Right lobe of liver (tissue), 4 donors: ENCODE measurements at regions not wholly inside any gene's neighbourhood (a gene's known extent, or its start where the extent isn't known, plus 50 kb on each side); places are given as distances from the start of the nearest gene placed in this dataset.

Experiments used
- CTCF ChIP-seq, 4 donors: fragments of 200-600 bp in 3 of 4; fragments of 450-650 bp in 1 of 4; IDR thresholded peaks; one replicate each; pipeline versions ENCODE4 v1.5.1 to v1.8.0; 2016 to 2022; ENCODE audit warnings: antibody characterized with exemption in 4 of 4, mild to moderate bottlenecking in 2 of 4
- POLR2A ChIP-seq: fragments of 450-650 bp; IDR thresholded peaks from one replicate; pipeline ENCODE4 v1.6.1; 2017; ENCODE audit warnings: antibody characterized with exemption, mild to moderate bottlenecking
- donor health status: DM: no; HTN: no; CAD: no.
- donor health status: DM: no; HTN: no; CAD: no.
- donor health status: DM: no; HTN: yes; CAD: no.

- TF ChIP-seq CTCF (IDR thresholded peaks at IDR 0.05) (no peak), POLR2A (no peak)
These were observed 272.6 kb downstream of the MATN1 start for GRCh38 chr1:30450818-30451233.
